HFF-Myc (cell line): ENCODE measurements at regions not wholly inside any gene's neighbourhood (a gene's known extent, or its start where the extent isn't known, plus 50 kb on each side); places are given as distances from the start of the nearest gene placed in this dataset.

Experiments
- DNase-seq: peaks from one replicate; pipeline ENCODE4 v3.0.0-alpha.2; 2011; ENCODE audit warnings: low read depth; ENCODE audit errors: extremely low read depth
- H3K4me3 ChIP-seq: replicated peaks from 2 replicates; pipeline ENCODE4 v1.5.1; 2011; ENCODE audit warnings: low read depth, mild to moderate bottlenecking, control low read depth, low read length
- TF ChIP-seq, protein P1 (sequence below): IDR thresholded peaks from 2 replicates; pipeline ENCODE4 v1.5.1; 2012; ENCODE audit warnings: mild to moderate bottlenecking, low read depth, low read length, control low read depth; ENCODE audit errors: missing control alignments

DNA sequence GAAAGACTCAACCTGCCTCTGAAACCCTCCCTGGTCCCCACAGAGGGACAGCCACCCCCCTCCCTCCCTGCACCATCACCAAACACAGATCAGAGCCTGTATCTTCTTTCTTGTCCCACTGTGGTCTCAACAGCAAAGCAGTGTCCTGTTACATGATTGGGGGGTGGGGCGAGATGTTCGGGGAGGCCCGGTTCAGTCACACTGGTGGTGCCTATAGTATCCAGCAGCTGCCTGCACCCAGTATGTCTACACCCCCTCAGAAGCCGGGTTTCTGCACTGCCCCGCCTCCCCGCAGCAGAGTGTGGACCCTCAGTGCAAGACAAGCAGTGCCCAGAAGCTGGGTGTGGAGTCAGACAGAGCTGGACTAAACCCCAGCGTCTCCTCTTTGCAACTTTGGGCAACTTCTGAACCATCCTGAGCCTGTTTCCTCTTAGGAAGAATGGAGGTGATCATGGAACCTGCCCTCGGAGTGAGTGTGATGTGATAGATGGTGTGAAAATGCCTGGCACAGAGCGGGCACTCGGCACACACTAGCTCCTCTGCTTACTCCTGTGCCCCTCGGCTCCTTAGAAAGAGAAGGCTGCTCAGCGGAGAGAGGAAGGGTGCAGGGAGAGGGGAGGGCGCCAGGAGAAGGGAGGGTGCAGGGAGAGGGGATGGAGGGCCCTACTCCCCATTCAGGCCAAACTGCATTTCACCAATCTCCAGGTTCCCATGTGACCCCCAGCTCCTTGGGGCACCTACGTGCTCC, 84.0 kb upstream of the TNRC6C start:
- TF ChIP-seq, protein P1, sequence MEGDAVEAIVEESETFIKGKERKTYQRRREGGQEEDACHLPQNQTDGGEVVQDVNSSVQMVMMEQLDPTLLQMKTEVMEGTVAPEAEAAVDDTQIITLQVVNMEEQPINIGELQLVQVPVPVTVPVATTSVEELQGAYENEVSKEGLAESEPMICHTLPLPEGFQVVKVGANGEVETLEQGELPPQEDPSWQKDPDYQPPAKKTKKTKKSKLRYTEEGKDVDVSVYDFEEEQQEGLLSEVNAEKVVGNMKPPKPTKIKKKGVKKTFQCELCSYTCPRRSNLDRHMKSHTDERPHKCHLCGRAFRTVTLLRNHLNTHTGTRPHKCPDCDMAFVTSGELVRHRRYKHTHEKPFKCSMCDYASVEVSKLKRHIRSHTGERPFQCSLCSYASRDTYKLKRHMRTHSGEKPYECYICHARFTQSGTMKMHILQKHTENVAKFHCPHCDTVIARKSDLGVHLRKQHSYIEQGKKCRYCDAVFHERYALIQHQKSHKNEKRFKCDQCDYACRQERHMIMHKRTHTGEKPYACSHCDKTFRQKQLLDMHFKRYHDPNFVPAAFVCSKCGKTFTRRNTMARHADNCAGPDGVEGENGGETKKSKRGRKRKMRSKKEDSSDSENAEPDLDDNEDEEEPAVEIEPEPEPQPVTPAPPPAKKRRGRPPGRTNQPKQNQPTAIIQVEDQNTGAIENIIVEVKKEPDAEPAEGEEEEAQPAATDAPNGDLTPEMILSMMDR = no peak
- DNase-seq = no peak
- H3K4me3 ChIP-seq = no peak overlapping the region

DNA sequence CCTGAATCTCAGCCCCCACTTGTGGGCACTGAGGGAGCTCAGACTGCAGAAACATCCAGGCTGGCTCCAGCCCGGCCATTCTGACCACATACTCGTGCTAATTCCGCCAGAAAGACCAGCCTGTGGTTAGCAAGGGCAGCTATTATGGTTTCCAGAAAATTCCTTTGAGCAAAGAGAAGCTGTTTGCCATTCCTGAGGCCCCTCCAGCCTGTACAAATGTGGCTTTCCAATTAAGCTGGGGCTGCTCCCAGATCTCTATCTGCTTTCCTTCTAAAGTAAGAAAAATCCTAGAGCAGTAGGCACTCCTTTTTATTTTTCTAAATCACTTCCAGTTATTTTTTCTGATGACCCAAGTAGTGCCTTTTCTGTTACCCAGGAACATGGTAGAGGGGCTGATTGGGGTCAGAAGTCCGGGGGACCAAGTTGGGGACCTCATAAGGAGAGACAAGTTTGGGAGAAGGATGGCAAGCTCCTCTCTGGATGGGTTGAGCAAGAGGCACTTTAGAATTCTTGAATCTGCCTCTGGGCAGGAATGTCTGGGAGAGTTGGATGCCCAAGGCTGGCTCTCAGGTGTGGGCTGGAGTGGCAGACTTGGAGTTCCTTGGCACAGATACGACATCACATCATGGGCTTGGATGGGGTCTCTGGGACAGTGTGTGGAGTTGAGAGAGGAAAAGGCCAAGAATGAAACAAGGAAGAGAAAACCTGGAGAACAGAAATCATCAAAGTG, 83.3 kb upstream of the TNRC6C start:
- H3K4me3 ChIP-seq = no peak overlapping the region
- TF ChIP-seq, protein P1 = no peak
- DNase-seq = no peak

GRCh38 chr17:77875881-77876509, 82.5 kb upstream of the TNRC6C start:
- no peak overlapping the region for H3K4me3 ChIP-seq
- no peak for DNase-seq
- TF ChIP-seq, protein P1 = no peak

DNA sequence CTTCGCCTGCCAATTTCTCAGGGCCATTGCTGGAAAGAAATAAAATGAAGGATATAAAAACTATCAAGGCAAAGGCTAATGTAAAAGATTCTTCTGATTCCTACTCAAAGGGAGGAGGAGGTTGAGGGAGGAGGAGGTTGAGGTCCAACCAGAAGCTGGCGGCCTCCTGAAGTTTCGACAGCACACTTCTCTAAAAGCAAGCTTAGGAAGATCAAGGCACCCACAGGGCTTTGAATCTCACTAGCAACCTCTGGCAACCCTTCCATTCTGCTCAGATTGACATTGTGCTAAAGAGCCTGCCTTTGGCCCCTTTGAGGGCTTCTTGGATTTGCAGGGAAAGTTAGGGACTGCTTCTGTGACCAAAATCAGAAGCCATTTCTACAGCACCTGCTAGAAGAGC, 81.5 kb upstream of the TNRC6C start:
- no peak overlapping the region for H3K4me3 ChIP-seq
- TF ChIP-seq, protein P1 = no peak
- DNase-seq = no peak

- DNase-seq = no peak
- TF ChIP-seq, protein P1 = no peak
- no peak overlapping the region for H3K4me3 ChIP-seq
Observed at GRCh38 chr17:77877646-77878355, 80.7 kb upstream of the TNRC6C start.

GRCh38 chr17:77879226-77879895, 79.1 kb upstream of the TNRC6C start:
- no peak for DNase-seq
- TF ChIP-seq, protein P1 = no peak
- H3K4me3 ChIP-seq = no peak overlapping the region
